SU-DHL-6 (cell line): ENCODE measurements at regions not wholly inside any gene's neighbourhood (a gene's known extent, or its start where the extent isn't known, plus 50 kb on each side); places are given as distances from the start of the nearest gene placed in this dataset.

Source experiments
- H2AFZ ChIP-seq: fragments of 200-600 bp; sonication (generic); 2 replicates; pipeline ENCODE4 v1.6.1; 2014; ENCODE audit warnings: low read depth, mild to moderate bottlenecking, moderate library complexity, mixed read lengths, antibody characterized with exemption, low read length; ENCODE audit not compliant: severe bottlenecking
- H3F3A ChIP-seq: fragments of 200-600 bp; shearing (Covaris generic); 2 replicates; pipeline ENCODE4 v1.6.0; 2016; ENCODE audit warnings: antibody characterized with exemption, mild to moderate bottlenecking; ENCODE audit not compliant: insufficient read depth
- H3K27ac ChIP-seq: fragments of 200-600 bp; sonication (generic); 2 replicates; pipeline ENCODE4 v1.5.1; 2016; ENCODE audit warnings: low read depth, mild to moderate bottlenecking, low read length, moderate library complexity, mixed read lengths
- H3K27me3 ChIP-seq: fragments of 200-600 bp; sonication (generic), shearing (Covaris generic); 2 replicates; pipeline ENCODE4 v1.6.0; 2014; ENCODE audit warnings: mild to moderate bottlenecking, low read length
- H3K36me3 ChIP-seq: fragments of 200-600 bp; sonication (generic); 2 replicates; pipeline ENCODE4 v1.6.1; 2014; ENCODE audit warnings: mild to moderate bottlenecking, low read length, mixed read lengths
- H3K4me2 ChIP-seq: fragments of 300-600, 200-600 bp; shearing (Covaris generic), sonication (generic); 2 replicates; pipeline ENCODE4 v1.6.0; 2014; ENCODE audit warnings: low read length, low read depth, mild to moderate bottlenecking; ENCODE audit not compliant: poor library complexity, severe bottlenecking
- H3K4me3 ChIP-seq: fragments of 200-600 bp; sonication (generic); 2 replicates; pipeline ENCODE4 v1.5.1; 2014; ENCODE audit warnings: antibody characterized with exemption, low read length, mild to moderate bottlenecking, mixed read lengths; ENCODE audit not compliant: insufficient read depth, poor library complexity, severe bottlenecking
- H3K79me2 ChIP-seq: fragments of 200-600 bp; sonication (generic); 2 replicates; pipeline ENCODE4 v1.6.1; 2014; ENCODE audit warnings: mild to moderate bottlenecking, low read length, moderate library complexity; ENCODE audit not compliant: insufficient read depth
- H3K9ac ChIP-seq: fragments of 200-600 bp; sonication (generic); 2 replicates; pipeline ENCODE4 v1.7.0; 2014; ENCODE audit warnings: mild to moderate bottlenecking, low read length
- H3K9me2 ChIP-seq: fragments of 200-600 bp; sonication (generic); replicated peaks from 2 replicates; pipeline ENCODE4 v1.6.1; 2014; ENCODE audit warnings: low read length; ENCODE audit not compliant: insufficient read depth
- H3K9me3 ChIP-seq: fragments of 200-600 bp; sonication (generic); 2 replicates; pipeline ENCODE4 v1.6.1; 2014; ENCODE audit warnings: low read length, mixed read lengths; ENCODE audit not compliant: insufficient read depth
- H4K20me1 ChIP-seq: fragments of 200-600 bp; sonication (generic); 2 replicates; pipeline ENCODE4 v1.6.1; 2014; ENCODE audit warnings: low read depth, mild to moderate bottlenecking, antibody characterized with exemption, low read length, moderate library complexity, mixed read lengths
- EZH2phosphoT487 ChIP-seq: fragments of 200-600 bp; sonication (generic), shearing (Covaris generic); conservative IDR thresholded peaks from 2 replicates; pipeline ENCODE4 v1.6.1; 2018; ENCODE audit warnings: mild to moderate bottlenecking, antibody characterized with exemption, low read length, moderate library complexity, mixed read lengths
- TF ChIP-seq, protein P1 (sequence below): fragments of 200-600 bp; sonication (generic); IDR thresholded peaks from one replicate; pipeline ENCODE4 v1.5.1; 2017; ENCODE audit warnings: antibody characterized with exemption, mild to moderate bottlenecking, low read length, moderate library complexity; ENCODE audit not compliant: insufficient read depth, poor library complexity, severe bottlenecking

DNA sequence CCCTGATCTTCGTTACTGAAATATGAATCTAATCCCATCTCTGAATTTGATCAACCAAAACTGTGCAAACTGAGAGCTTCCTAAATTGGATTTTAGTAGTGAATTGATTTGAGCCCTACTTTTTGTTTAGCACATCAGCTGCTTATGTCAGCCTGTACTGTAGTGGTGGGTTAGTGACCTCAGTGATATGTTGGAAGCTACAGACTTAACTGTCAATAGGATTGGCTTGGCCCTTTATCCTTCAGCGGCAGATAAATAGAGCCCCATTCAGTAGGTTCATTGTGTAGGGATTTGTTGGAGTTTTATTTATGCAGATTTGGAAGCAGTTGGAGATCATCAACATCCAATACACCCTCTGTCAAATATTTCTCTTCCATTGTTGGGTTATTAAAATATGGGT, 409.7 kb downstream of the SOX2 start:
- no peaks in the 10 kb centered on the region for H4K20me1 ChIP-seq
- H3K27ac ChIP-seq: no peak overlapping the region
- TF ChIP-seq EZH2phosphoT487: no peak
- TF ChIP-seq, protein P1, sequence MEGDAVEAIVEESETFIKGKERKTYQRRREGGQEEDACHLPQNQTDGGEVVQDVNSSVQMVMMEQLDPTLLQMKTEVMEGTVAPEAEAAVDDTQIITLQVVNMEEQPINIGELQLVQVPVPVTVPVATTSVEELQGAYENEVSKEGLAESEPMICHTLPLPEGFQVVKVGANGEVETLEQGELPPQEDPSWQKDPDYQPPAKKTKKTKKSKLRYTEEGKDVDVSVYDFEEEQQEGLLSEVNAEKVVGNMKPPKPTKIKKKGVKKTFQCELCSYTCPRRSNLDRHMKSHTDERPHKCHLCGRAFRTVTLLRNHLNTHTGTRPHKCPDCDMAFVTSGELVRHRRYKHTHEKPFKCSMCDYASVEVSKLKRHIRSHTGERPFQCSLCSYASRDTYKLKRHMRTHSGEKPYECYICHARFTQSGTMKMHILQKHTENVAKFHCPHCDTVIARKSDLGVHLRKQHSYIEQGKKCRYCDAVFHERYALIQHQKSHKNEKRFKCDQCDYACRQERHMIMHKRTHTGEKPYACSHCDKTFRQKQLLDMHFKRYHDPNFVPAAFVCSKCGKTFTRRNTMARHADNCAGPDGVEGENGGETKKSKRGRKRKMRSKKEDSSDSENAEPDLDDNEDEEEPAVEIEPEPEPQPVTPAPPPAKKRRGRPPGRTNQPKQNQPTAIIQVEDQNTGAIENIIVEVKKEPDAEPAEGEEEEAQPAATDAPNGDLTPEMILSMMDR: no peak
- H3K36me3 ChIP-seq: no peaks in the 10 kb centered on the region
- no peaks in the 10 kb centered on the region for H3F3A ChIP-seq
- no peak overlapping the region for H3K9ac ChIP-seq
- no peaks in the 10 kb centered on the region for H3K9me3 ChIP-seq
- H2AFZ ChIP-seq: no peak overlapping the region
- no peaks in the 10 kb centered on the region for H3K27me3 ChIP-seq
- H3K79me2 ChIP-seq: no peaks in the 10 kb centered on the region
- no peak overlapping the region for H3K4me2 ChIP-seq
- no peaks in the 10 kb centered on the region for H3K9me2 ChIP-seq
- H3K4me3 ChIP-seq: no peak overlapping the region

DNA sequence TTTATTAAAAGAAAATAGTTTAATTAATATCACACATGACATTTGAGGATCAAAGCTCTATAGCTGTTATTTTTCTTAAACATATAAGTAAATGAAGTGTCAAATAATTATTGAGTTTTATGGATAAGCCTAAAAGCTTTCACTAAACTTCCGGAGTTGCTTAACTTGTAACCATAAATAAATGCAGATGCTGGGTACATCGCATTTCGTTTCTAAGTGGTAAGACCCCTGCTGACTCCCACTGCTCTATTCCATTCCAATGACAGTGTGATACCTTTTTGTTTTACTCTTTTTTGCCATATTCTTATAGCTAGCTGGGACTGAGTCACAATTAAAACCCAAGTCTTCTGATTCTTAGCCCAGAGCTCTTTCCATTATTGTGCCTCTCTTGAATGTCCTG, 411.1 kb downstream of the SOX2 start:
- no peaks in the 10 kb centered on the region for H3K9me2 ChIP-seq
- H3K9ac ChIP-seq: no peak overlapping the region
- H3K4me2 ChIP-seq: no peak overlapping the region
- no peak overlapping the region for H3K27ac ChIP-seq
- no peaks in the 10 kb centered on the region for H3K36me3 ChIP-seq
- no peaks in the 10 kb centered on the region for H3F3A ChIP-seq
- H3K79me2 ChIP-seq: no peaks in the 10 kb centered on the region
- no peaks in the 10 kb centered on the region for H3K27me3 ChIP-seq
- H2AFZ ChIP-seq: no peak overlapping the region
- TF ChIP-seq, protein P1: no peak
- TF ChIP-seq EZH2phosphoT487: no peak
- no peak overlapping the region for H3K4me3 ChIP-seq
- H4K20me1 ChIP-seq: no peaks in the 10 kb centered on the region
- no peaks in the 10 kb centered on the region for H3K9me3 ChIP-seq

DNA sequence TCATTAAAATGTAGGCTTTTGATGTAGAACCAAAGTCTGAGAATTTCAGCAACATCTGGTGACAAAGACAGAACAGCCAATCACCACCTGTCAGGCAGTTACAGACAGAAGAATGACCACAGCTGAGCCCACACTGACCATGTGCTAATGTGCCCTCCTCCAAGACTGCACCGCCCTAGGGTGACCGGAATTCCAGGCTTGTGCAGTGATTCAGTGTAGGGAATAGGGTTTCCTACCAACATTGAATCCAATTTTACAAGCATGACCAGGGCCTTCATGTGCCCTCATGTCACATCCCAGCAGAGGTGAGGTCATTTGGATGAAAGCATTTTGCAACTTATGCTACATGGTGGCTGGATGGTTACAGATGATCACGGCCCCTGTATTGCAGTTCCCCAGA, 412.5 kb downstream of the SOX2 start:
- Histone ChIP-seq H2AFZ (no peak overlapping the region), H3K4me3 (no peak overlapping the region), H4K20me1 (no peaks in the 10 kb centered on the region), H3K36me3 (no peaks in the 10 kb centered on the region), H3K79me2 (no peaks in the 10 kb centered on the region), H3K9ac (no peak overlapping the region), H3F3A (no peaks in the 10 kb centered on the region), H3K27ac (no peak overlapping the region), H3K9me2 (no peaks in the 10 kb centered on the region), H3K4me2 (no peak overlapping the region), H3K27me3 (no peaks in the 10 kb centered on the region), H3K9me3 (no peaks in the 10 kb centered on the region)
- TF ChIP-seq, protein P1: no peak
- TF ChIP-seq EZH2phosphoT487: no peak
